ENCODE measurements at regions not wholly inside any gene's neighbourhood (a gene's known extent, or its start where the extent isn't known, plus 50 kb on each side); places are given as distances from the start of the nearest gene placed in this dataset.

DNA sequence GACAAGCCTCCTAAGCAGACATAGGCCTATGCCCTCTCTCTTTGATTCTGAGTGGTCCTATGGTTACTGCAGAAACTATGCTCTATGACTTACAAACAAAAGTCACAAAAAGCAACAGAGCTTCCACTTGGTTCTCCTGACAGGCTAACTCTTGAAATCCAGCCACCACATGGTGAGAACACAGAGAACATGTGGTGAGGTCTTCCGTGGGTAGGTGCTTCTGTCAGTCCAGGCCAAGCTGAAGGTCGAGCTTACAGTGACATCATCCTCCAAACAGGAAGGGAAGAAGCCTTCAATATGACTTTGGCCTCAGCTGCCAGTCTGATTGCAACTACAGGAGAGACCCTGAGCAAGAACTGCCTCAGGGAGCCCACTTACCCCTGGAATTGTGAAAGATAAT is 265.5 kb downstream of the TBX18 start:
- ATAC-seq, result no peak
- no peak for DNase-seq (ENCODE audit: low spot score)
- intact Hi-C loops (cut with DNase I), result no loop called here

- DNase-seq (ENCODE audit: low spot score) (no peak), ATAC-seq (peak; percentile 82)
- intact Hi-C loops (cut with DNase I), result no loop called here
These were observed 265.1 kb upstream of the CEP162 start for GRCh38 chr6:84492241-84493165.

- no peak for ATAC-seq
These were observed 262.2 kb upstream of the CEP162 start for GRCh38 chr6:84489598-84489997.

DNA sequence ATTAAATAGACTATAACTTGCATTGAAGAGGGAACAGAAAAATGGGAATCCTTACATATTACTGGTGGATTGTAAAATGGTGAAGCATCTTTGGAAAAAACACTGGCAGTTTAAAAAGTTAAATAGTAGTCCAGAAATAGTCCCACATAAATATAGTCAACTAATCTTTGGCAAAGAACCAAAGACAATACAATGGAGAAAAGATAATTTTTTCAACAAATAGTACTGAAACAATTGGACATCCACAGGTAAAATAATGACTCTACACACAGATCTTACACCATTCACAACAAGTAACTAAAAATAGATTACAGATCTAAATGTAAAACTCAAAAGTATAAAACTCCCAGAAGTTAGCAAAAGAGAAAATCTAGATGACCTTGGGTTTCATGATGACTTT is 259.1 kb upstream of the CEP162 start:
- intact Hi-C loops (cut with DNase I), result no loop called here
- ATAC-seq (no peak), DNase-seq (ENCODE audit: low spot score) (no peak)

More at GRCh38 chr6:84489598-84489997, 262.2 kb upstream of the CEP162 start:
- no peak for DNase-seq (ENCODE audit: low spot score)
- intact Hi-C loops (cut with DNase I), result no loop called here

GRCh38 chr6:84469144-84469543 is 241.7 kb upstream of the CEP162 start:
- intact Hi-C loops (cut with DNase I), result no loop called here
- DNase-seq (ENCODE audit: low spot score) (no peak), ATAC-seq (no peak)

DNA sequence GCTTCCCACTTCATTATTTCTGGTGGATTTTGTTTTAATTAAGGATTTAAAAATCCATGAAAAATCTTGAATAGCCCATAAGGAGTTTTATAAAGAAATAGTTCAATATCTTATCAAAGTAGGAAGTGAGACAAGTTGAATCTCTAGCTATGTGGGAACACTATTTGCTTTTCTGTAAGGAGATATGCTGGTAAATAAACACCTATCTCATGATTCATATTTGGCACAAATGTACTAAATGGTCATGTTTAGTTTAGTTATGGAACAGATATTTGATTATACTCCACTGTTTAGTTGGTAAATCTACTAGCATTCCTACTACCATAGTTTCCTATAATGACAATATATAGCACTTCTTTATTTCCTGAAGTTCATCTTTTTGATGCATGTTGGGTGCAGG is 239.9 kb upstream of the CEP162 start:
- intact Hi-C loops (cut with DNase I), result no loop called here
- DNase-seq (ENCODE audit: low spot score), result no peak
- no peak for ATAC-seq

- ATAC-seq (no peak), DNase-seq (ENCODE audit: low spot score) (no peak)
- intact Hi-C loops (cut with DNase I), result no loop called here
These were observed 239.1 kb upstream of the CEP162 start for GRCh38 chr6:84466511-84466910.

DNA sequence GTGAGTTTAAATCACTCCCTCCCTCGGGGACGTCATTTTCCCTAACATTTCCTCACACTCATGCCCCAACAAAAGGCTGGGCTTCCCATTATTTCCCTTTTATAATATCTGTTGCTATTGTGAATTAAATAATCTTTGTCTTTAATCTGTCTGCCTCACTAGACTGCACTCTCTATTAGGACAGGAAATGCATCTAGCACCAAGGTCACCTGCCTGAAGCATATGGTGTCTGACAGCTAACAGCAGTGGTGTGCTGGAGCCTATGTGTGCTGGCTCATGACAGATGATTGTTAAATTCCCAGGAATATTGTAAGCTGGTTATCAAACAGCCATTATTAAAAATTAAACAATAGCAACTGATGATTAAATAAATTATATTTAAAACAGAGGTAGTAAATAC is 237.0 kb upstream of the CEP162 start:
- ATAC-seq (no peak), DNase-seq (ENCODE audit: low spot score) (no peak)
- intact Hi-C loops (cut with DNase I), result no loop called here

GRCh38 chr6:84462698-84463097 is 235.3 kb upstream of the CEP162 start:
- DNase-seq (ENCODE audit: low spot score) (no peak), ATAC-seq (no peak)
- intact Hi-C loops (cut with DNase I), result no loop called here

DNA sequence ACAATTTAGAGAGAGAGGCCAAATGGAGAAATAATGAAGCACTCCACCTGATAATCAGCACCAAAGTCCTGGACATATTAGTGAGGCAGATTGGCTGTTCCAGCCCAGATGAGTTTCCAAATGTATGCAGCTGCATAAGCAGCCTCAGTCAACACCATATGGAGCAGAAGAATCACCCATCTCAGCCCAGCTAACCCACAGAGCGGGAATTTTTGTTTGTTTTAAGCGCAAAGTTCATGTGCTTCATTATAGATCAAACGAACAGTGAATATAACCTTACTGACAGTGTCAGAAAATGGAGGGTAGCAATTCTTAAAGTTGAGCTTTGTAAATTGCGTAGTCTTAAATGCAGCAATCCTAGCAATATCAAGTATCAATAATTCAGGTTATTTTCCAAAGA is 234.0 kb upstream of the CEP162 start:
- intact Hi-C loops (cut with DNase I), result no loop called here
- DNase-seq (ENCODE audit: low spot score) (no peak), ATAC-seq (no peak)

GRCh38 chr6:84460491-84460890 is 233.0 kb upstream of the CEP162 start:
- DNase-seq (ENCODE audit: low spot score) (no peak), ATAC-seq (no peak)
- intact Hi-C loops (cut with DNase I), result no loop called here

DNA sequence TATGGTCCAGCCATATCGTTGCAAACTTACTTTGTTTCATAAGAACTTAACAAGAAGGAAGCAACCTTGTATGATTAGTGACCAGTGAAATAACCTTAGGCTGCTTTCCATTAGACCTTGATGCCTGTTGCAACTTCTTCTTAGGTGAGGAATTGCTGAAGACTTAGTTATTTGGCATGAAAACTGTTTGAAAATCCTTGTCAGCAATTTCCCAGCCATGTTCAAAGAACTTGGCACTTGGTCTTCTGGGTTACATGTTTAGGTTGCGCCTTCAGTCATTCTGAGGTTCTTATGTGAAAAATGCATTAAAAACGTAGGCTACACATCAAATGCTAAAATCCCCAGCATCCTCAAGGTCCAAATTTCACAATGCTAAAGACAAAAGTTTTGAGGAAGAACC is 232.0 kb upstream of the CEP162 start:
- intact Hi-C loops (cut with DNase I), result no loop called here
- no peak for ATAC-seq
- no peak for DNase-seq (ENCODE audit: low spot score)

DNA sequence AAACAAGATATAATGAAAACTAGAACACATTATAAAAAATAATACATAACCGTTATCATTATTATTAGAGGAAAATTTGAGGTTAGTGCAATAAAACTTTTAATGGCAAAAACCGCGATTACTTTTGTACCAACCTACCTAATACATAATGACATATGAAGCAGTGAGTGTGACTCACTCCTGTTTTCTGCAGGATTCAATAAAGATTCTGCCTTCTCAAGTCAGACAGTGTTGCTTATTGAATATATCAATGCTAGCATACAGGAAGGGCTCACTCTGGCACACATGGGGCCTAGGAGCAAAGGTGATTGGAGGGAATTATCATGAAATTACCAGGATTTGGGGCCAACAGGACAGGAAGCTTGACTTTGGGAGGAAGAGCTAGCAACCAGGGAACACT is 230.8 kb upstream of the CEP162 start:
- no peak for DNase-seq (ENCODE audit: low spot score)
- ATAC-seq, result no peak
- intact Hi-C loops (cut with DNase I), result no loop called here

GRCh38 chr6:84457276-84457675 is 229.8 kb upstream of the CEP162 start:
- ATAC-seq (peak; percentile 88), DNase-seq (ENCODE audit: low spot score) (no peak)
- intact Hi-C loops (cut with DNase I), result no loop called here

DNA sequence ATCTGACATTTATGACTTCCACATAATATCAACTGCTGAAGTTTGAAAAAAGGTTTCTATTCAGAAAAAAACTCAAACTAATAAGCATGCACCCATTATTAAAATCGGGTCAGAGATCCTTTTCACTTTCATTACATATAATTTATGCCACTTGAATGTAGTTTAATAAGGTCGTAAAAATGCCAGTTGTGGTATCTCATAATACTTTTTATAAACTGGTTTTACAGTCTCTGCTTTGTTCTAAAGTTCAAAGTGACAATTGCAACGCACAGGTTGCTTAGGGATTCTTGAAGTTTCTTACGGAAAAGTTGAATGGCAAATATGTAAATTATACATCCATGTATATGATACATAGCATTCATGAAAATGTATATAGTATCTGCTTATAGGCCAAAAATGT is 229.4 kb upstream of the CEP162 start:
- no peak for ATAC-seq

DNA sequence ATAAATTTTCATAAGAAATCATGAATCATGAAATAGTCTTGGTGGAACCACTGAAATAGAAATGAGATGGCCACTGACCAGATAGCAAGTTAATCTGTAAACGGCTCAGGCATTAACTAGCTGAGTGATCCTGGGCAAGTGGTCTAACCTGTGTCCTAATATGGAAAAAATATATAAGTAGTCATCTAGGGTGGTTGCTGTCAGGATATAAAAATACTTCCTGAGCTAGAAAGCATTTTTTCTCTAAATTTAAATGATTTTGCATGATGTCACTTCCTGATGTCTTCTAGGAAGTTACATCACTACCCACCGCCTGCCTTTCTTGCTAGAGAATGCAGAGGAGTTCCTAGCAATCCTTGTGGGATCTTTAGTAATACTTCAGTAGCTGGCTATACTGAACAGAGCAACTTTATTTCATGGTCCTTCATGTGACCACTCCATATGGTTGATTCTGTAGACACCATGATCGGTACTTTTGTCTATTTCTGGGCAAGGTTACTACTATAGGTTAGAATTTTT is 228.1 kb upstream of the CEP162 start:
- no peak for ATAC-seq
- intact Hi-C loops (cut with DNase I), result no loop called here
- DNase-seq (ENCODE audit: low spot score), result no peak

More for the DNA sequence above, 229.4 kb upstream of the CEP162 start:
- intact Hi-C loops (cut with DNase I), result no loop called here
- no peak for DNase-seq (ENCODE audit: low spot score)

DNA sequence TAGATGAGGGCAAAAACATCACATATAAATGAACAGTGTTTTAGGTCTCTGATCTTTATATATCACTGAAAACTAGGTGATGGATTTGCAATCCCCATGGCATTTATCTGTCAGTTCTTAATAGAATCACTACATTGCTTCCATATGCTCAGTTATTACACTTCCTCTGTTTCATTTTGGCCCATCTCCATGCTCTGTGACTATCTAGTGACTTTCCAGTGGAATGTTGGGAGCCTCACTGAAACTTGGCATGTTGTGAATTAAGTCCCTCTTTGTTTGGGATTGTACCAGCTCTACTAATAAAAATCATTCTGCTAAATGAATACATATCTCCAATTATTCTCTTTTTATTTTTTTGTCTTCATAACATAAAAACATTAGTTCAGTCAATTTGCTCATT is 226.1 kb upstream of the CEP162 start:
- DNase-seq (ENCODE audit: low spot score) (no peak), ATAC-seq (no peak)
- intact Hi-C loops (cut with DNase I), result no loop called here

- no peak for ATAC-seq
- no peak for DNase-seq (ENCODE audit: low spot score)
- intact Hi-C loops (cut with DNase I), result no loop called here
These were observed 222.6 kb upstream of the CEP162 start for GRCh38 chr6:84450018-84450417.

GRCh38 chr6:84449220-84449619 is 221.8 kb upstream of the CEP162 start:
- no peak for ATAC-seq
- intact Hi-C loops (cut with DNase I), result no loop called here

DNA sequence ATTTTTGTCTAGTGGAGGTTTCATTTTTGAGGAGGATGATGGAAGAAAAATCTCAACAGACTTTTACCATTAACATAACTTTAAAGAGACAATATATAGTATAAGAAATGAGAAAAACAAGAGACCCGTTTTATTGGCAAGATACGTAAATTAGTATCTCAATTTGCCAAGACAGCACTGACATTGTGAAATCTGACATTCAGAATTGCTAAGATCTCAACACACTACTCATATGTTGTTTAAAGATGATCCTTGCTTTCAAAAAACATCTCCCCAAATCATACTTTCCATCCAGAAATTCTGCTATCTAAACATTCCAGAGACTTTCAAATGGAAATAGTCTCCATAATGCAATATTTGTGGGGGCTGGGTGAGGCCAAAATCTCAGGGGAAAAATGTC is 220.9 kb upstream of the CEP162 start:
- intact Hi-C loops (cut with DNase I), result no loop called here
- ATAC-seq, result no peak
- no peak for DNase-seq (ENCODE audit: low spot score)

More at GRCh38 chr6:84449220-84449619, 221.8 kb upstream of the CEP162 start:
- DNase-seq (ENCODE audit: low spot score), result no peak

GRCh38 chr6:84447651-84448050 is 220.2 kb upstream of the CEP162 start:
- DNase-seq (ENCODE audit: low spot score), result no peak
- intact Hi-C loops (cut with DNase I), result no loop called here
- no peak for ATAC-seq

All from sciatic nerve (tissue), 2 donors.